ENCODE measurements at regions not wholly inside any gene's neighbourhood (a gene's known extent, or its start where the extent isn't known, plus 50 kb on each side); places are given as distances from the start of the nearest gene placed in this dataset.

GRCh38 chr5:3075309-3075708 is 323.8 kb upstream of the IRX2 start:
- Histone ChIP-seq H2AFZ (ENCODE audit: low read depth, low read length) (no peak overlapping the region), H3K4me3 (no peak overlapping the region), H3K9me1 (ENCODE audit: control insufficient read depth, insufficient read depth, low read length) (no peaks in the 10 kb centered on the region), H3K9ac (ENCODE audit: insufficient read depth in 1 of 2, low read depth in 2 of 2, low read length in 2 of 2) (no peak overlapping the region), H3K27ac (ENCODE audit: extremely low read depth, low read depth, low read length) (no peak overlapping the region), H3K79me2 (ENCODE audit: control insufficient read depth, insufficient read depth, low read length) (no peaks in the 10 kb centered on the region), H3K4me2 (ENCODE audit: insufficient read depth, low read length) (no peak overlapping the region), H3K36me3 (ENCODE audit: control insufficient read depth, insufficient read depth, low read length) (no peaks in the 10 kb centered on the region), H3K4me1 (replicated peaks in 1 of 2; ENCODE audit: control insufficient read depth in 2 of 2, insufficient read depth in 2 of 2, low read length in 2 of 2) (no peaks in the 10 kb centered on the region), H4K20me1 (replicated peaks; ENCODE audit: control insufficient read depth, insufficient read depth, low read length) (no peaks in the 10 kb centered on the region), H3K9me3 (replicated peaks; ENCODE audit: control insufficient read depth, insufficient read depth, low read depth, low read length) (peaks cover 7% of the 10 kb centered on the region; the same call in 1 of the 2 replicates), H3K27me3 (ENCODE audit: control insufficient read depth in 2 of 2, insufficient read depth in 2 of 2, low read length in 2 of 2) (no peaks in the 10 kb centered on the region)
- ChIA-PET POLR2A (no interaction called here), CTCF (ENCODE audit: low intra/inter-chr PET ratio) (no interaction called here)
- in situ Hi-C loops (cut with MboI): no loop called here
- BruUV-seq (replicated peaks): no TSS peak
- intact Hi-C loops (cut with micrococcal nuclease): no loop called here
- no peak for ATAC-seq
- TF ChIP-seq CTCF (IDR thresholded peaks at IDR 0.05 in 2 of 3, conservative IDR thresholded peaks at IDR 0.05 in 1 of 3; ENCODE audit: insufficient read depth in 2 of 3, low read depth in 1 of 3, low read length in 3 of 3): peak in 2 of 3 experiments; percentile 22 to 32; a peak in 3 of 6 replicates
- TF ChIP-seq GATAD2A (IDR thresholded peaks at IDR 0.05): no peak
- 0 out of 3 replicates have a peak, but pooled peaks of 1 of the 2 experiments have one; percentile 32 for TF ChIP-seq CBX3 (IDR thresholded peaks at IDR 0.05; ENCODE audit: borderline replicate concordance in 1 of 2, low read length in 2 of 2)
- WGBS (ENCODE audit: insufficient coverage, low coverage, missing lambda C conversion rate): 0% methylated on average over 2 of the region's 2 CpGs
- DNase-seq (ENCODE audit: extremely low read depth in 1 of 4, low spot score in 3 of 4): peak in 3 of 4 experiments; percentile 6 to 29 (median 21)
- FAIRE-seq: no peak

- intact Hi-C loops (cut with micrococcal nuclease): no loop called here
- in situ Hi-C loops (cut with MboI): no loop called here
- H3K4me1 ChIP-seq (replicated peaks in 1 of 2; ENCODE audit: control insufficient read depth in 2 of 2, insufficient read depth in 2 of 2, low read length in 2 of 2): no peaks in the 10 kb centered on the region
- FAIRE-seq (no peak), ATAC-seq (no peak), DNase-seq (ENCODE audit: extremely low read depth in 1 of 4, low spot score in 3 of 4) (no peak)
- no TSS peak for BruUV-seq (replicated peaks)
- H3K9ac ChIP-seq (ENCODE audit: insufficient read depth in 1 of 2, low read depth in 2 of 2, low read length in 2 of 2): no peak overlapping the region
- no peaks in the 10 kb centered on the region for H3K9me3 ChIP-seq (replicated peaks; ENCODE audit: control insufficient read depth, insufficient read depth, low read depth, low read length)
- WGBS (ENCODE audit: insufficient coverage, low coverage, missing lambda C conversion rate): 0% methylated on average over 5 of the region's 5 CpGs
- no peaks in the 10 kb centered on the region for H4K20me1 ChIP-seq (replicated peaks; ENCODE audit: control insufficient read depth, insufficient read depth, low read length)
- H3K79me2 ChIP-seq (ENCODE audit: control insufficient read depth, insufficient read depth, low read length): no peaks in the 10 kb centered on the region
- no peak overlapping the region for H3K4me2 ChIP-seq (ENCODE audit: insufficient read depth, low read length)
- POLR2A ChIA-PET: interaction anchor here (0.6 kb wide), 1 partner anchor 80 kb away, joined by 3 read pairs; no protein-coding TSS in a partner anchor
- no peak overlapping the region for H3K4me3 ChIP-seq
- H3K27me3 ChIP-seq (ENCODE audit: control insufficient read depth in 2 of 2, insufficient read depth in 2 of 2, low read length in 2 of 2): no peaks in the 10 kb centered on the region; a peak in 1 of 5 replicates
- H2AFZ ChIP-seq (ENCODE audit: low read depth, low read length): no peak overlapping the region
- H3K36me3 ChIP-seq (ENCODE audit: control insufficient read depth, insufficient read depth, low read length): no peaks in the 10 kb centered on the region
- H3K9me1 ChIP-seq (ENCODE audit: control insufficient read depth, insufficient read depth, low read length): no peaks in the 10 kb centered on the region
- H3K27ac ChIP-seq (ENCODE audit: extremely low read depth, low read depth, low read length): no peak overlapping the region
- CTCF ChIA-PET (ENCODE audit: low intra/inter-chr PET ratio): no interaction called here
- TF ChIP-seq ZNF395 (CRISPR knock-in tag; IDR thresholded peaks at IDR 0.05) (no peak), TAF9B (IDR thresholded peaks at IDR 0.05; ENCODE audit: partially characterized antibody) (no peak), RNF2 (IDR thresholded peaks at IDR 0.05) (no peak), ZNF239 (CRISPR knock-in tag; IDR thresholded peaks at IDR 0.05) (no peak), ZNF830 (CRISPR knock-in tag; IDR thresholded peaks at IDR 0.05) (no peak), HES1 (IDR thresholded peaks at IDR 0.05; ENCODE audit: low read depth) (no peak), ZNF124 (CRISPR knock-in tag; IDR thresholded peaks at IDR 0.05) (no peak), FUS (optimal IDR thresholded peaks at IDR 0.05; ENCODE audit: low read depth, low read length) (no peak), ZNF41 (CRISPR knock-in tag; conservative IDR thresholded peaks at IDR 0.05) (no peak), SMAD4 (CRISPR knock-in tag; conservative IDR thresholded peaks at IDR 0.05) (no peak)
These were observed 316.9 kb upstream of the IRX2 start for GRCh38 chr5:3068401-3068800.
